IPS-20b (cell line): ENCODE measurements at regions not wholly inside any gene's neighbourhood (a gene's known extent, or its start where the extent isn't known, plus 50 kb on each side); places are given as distances from the start of the nearest gene placed in this dataset.

Experiments
- H3K27ac ChIP-seq: one replicate; pipeline ENCODE4 v1.5.1; 2013; ENCODE audit warnings: low read length
- H3K27me3 ChIP-seq: 2 replicates; pipeline ENCODE4 v1.6.1; 2013; ENCODE audit warnings: mild to moderate bottlenecking, low read length, inconsistent platforms; ENCODE audit not compliant: insufficient read depth
- H3K36me3 ChIP-seq: 2 replicates; pipeline ENCODE4 v1.6.1; 2013; ENCODE audit warnings: low read depth, mild to moderate bottlenecking, inconsistent platforms, low read length, moderate library complexity; ENCODE audit not compliant: insufficient read depth
- H3K4me1 ChIP-seq: 2 replicates; pipeline ENCODE4 v1.6.1; 2013; ENCODE audit warnings: mild to moderate bottlenecking, control low read depth, inconsistent platforms, low read length, moderate library complexity; ENCODE audit not compliant: insufficient read depth
- H3K4me3 ChIP-seq: 2 replicates; pipeline ENCODE4 v1.5.1; 2013; ENCODE audit warnings: mild to moderate bottlenecking, low read length, inconsistent platforms
- H3K9ac ChIP-seq: 2 replicates; pipeline ENCODE4 v1.6.1; 2013; ENCODE audit warnings: low read depth, mild to moderate bottlenecking, inconsistent platforms, low read length, moderate library complexity
- H3K9me3 ChIP-seq: 2 replicates; pipeline ENCODE4 v1.6.1; 2013; ENCODE audit warnings: mild to moderate bottlenecking, low read depth, low read length, inconsistent platforms; ENCODE audit not compliant: insufficient read depth

DNA sequence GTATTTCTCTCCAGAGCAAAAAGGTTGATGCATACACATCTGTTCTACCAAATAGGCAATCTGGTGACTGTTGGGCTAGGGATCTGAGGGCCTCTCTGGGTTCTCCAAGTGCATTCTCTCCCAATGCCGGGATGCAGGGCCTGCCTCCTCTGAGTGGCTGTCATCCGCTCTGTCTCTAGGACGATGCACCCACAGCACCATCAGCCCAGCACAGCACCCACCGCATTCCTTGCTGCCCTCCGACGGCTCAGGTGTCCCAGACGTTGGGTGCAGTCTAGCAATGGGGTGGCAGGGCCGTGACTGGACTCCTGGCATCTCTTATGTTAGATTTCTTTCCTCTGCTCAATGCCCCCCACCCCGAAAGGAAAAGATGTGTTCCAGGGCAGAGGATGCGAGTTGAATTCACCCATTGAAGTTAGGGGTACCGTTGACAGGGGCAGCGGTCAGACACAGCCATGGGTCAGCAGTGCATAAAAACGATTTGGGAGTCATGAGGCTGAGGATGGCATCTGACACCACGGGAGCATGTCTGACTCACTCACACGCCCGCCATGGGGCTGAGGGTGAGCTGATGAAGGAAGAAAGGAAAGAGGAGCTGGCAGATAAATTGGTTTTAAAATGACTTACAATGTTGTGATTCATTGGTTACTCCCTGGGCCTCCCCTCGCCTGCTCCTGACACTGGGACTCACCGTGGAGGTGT lies 93.2 kb upstream of the C14orf180 start:
- no peak overlapping the region for H3K9ac ChIP-seq
- H3K27ac ChIP-seq, result no peak overlapping the region
- peaks cover 3% of the 10 kb centered on the region; the same call in 1 of the 2 replicates for H3K4me1 ChIP-seq
- H3K9me3 ChIP-seq, result no peaks in the 10 kb centered on the region; the same call in 1 of the 2 replicates
- no peaks in the 10 kb centered on the region for H3K27me3 ChIP-seq
- no peak overlapping the region for H3K4me3 ChIP-seq
- no peaks in the 10 kb centered on the region for H3K36me3 ChIP-seq

DNA sequence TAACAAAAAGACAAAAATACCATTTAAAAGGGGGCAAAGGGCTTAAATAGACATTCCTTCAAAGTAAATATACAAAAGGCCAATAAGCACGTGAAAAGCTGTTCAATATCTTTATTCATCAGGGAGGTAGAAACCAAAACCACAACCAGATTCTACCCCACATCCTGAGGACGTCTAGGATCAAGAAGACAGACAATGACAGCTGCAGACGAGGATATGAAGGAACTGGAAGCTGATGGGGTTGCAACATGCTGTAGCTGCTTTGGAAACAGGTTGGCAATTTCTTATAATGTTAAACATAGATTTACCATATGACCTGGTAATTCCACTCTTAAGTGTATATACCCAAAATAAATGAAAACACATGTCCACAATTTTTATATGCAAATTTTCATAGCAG lies 85.1 kb upstream of the C14orf180 start:
- Histone ChIP-seq H3K36me3 (no peaks in the 10 kb centered on the region), H3K4me1 (no peaks in the 10 kb centered on the region), H3K4me3 (no peak overlapping the region), H3K27me3 (no peaks in the 10 kb centered on the region), H3K27ac (no peak overlapping the region), H3K9me3 (0 out of 2 replicates have a peak, but pooled peaks cover 5% of the 10 kb centered on the region), H3K9ac (no peak overlapping the region)

DNA sequence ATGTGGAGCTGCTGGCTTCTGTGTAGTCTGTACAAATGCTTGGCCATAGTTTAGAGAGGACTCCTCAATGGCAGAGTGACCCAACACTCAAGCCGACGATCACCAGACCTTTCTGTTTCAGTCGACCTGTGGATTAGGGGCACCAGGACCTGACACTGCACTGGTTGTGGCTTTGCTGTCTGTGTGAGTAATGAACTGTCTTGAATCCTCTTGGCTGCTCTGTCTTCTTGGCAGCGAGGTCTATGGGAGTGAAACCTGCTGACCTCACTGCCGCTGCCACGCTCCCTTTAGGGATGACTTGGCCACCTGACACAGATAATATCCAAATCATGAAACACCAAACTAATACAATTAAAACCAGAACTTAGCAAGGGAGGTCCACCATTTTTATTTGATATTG lies 83.5 kb upstream of the C14orf180 start:
- Histone ChIP-seq H3K9me3 (0 out of 2 replicates have a peak, but pooled peaks cover 5% of the 10 kb centered on the region), H3K4me1 (no peaks in the 10 kb centered on the region), H3K36me3 (no peaks in the 10 kb centered on the region), H3K27me3 (no peaks in the 10 kb centered on the region), H3K9ac (no peak overlapping the region), H3K27ac (no peak overlapping the region), H3K4me3 (no peak overlapping the region)

DNA sequence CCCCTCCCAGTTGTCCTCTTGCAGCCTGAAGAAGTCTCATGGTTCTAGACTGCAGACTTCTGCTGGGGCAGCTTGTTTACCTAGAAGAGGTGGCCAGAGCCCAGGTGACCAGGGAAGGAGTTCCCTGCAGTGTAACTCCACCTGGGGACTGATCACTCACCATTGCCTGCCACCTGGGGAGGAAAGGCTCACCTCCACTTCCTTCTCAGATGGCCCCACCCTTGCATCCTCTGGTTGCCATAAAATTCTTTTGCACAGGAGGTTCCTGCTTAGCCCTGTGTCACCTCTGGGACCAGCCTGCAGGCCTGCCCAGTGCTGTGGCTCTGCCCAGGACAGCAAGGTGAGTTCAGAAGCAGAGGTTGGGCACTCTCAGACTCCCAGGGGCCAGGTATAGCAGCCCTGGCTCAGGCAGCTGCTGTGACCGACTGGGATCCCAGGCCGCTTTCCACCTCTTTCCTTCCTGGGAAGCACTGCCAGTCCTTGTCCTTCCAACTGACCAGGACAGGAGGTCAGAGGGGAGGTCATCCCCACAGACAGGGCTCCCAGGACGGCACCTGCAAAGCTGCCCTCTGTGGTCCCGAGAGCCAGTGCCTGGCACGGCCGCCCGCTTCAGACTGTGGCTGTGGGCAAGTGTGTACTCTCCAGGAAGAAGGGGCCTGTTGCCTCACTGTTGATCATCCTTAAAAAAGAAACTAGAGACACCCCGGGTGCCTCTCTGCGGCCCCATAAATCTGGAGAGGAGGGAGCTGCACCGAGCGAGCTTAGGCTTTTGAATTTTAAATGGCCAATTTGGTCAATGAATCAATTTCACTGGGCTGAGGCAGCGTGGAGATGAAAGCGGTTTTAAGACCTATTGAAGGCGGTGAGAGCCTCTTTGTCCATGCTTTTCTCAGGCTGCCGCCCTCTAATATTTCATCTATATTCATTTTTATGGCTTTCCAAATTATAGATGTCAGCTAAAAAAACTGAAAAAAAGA lies 79.5 kb upstream of the C14orf180 start:
- no peak overlapping the region for H3K27ac ChIP-seq
- no peaks in the 10 kb centered on the region for H3K4me1 ChIP-seq
- H3K9ac ChIP-seq, result no peak overlapping the region
- H3K27me3 ChIP-seq, result no peaks in the 10 kb centered on the region
- no peak overlapping the region for H3K4me3 ChIP-seq
- H3K9me3 ChIP-seq, result 0 out of 2 replicates have a peak, but pooled peaks cover under 1% of the 10 kb centered on the region
- H3K36me3 ChIP-seq, result no peaks in the 10 kb centered on the region

DNA sequence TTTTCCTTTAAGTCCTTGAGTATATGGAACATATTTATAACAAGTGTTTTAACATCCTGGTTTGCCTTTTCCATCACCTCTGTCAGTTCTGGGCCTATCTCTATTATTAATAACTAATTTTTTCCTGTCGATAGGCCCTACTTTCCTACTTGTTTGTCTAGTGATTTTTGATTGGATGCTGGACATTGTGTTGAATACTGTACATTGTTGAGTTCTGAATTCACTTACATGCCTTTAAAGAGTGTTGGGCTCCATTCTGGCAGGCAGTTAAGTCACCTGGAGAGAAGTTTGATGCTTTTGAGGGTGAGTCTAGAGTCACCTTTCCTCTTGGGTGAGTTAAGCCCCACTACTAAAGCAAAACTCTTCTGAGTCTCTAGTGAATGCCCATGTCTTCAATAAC lies 77.5 kb upstream of the C14orf180 start:
- Histone ChIP-seq H3K27ac (no peak overlapping the region), H3K9ac (no peak overlapping the region), H3K27me3 (no peaks in the 10 kb centered on the region), H3K4me3 (no peak overlapping the region), H3K9me3 (no peaks in the 10 kb centered on the region), H3K4me1 (no peaks in the 10 kb centered on the region), H3K36me3 (no peaks in the 10 kb centered on the region)

DNA sequence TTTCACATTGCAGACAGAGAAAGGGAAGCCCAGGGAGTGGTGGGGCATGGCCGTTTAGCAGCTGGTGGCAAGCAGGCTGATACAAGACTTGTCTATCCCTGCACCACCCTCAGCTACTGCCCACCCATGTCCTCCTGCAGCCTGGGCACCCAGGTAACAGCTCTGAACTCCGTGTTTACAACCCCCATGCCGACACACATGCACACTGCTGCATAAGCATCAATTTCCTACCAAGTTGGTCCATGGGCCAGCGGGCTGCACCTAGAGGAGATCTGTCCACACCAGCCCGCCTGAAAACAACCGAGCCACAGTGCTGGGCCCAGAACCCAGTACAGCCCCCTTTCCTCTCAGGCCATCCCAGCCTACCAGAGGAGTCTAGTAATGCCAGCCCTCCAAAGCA lies 75.9 kb upstream of the C14orf180 start:
- H3K27me3 ChIP-seq, result no peaks in the 10 kb centered on the region

DNA sequence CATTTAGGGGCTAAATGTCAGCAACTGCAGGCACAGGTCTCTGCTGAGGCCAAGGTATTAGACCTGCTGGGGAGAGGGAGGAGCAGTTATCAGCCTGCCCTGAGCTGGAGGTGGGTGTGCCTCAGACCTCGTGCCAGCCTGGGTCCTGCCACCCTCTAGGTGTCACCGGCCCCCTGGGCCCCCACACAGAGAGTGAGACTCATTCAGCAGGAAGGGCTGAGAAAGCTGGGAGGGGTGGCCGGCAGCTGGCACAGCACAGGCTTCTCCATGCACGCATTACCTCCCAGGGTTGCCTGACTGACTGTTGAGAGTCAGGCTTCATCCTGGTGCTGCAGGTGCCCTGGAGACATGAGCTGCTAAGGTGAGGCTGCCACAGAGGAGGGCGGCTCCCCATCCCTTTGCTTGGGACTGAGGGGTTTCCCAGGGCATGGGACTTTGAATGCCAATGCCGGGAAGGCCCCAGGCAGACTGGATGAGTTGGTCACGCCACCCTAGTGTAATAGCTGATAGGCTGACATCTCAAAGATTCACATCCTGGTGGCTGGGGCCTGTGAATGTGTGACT lies 75.3 kb upstream of the C14orf180 start:
- H3K4me1 ChIP-seq, result no peaks in the 10 kb centered on the region
- no peak overlapping the region for H3K27ac ChIP-seq
- no peaks in the 10 kb centered on the region for H3K36me3 ChIP-seq
- no peaks in the 10 kb centered on the region for H3K27me3 ChIP-seq
- H3K9ac ChIP-seq, result no peak overlapping the region
- H3K9me3 ChIP-seq, result peaks cover 7% of the 10 kb centered on the region; the same call in 1 of the 2 replicates
- no peak overlapping the region for H3K4me3 ChIP-seq

More for the DNA sequence above, 75.9 kb upstream of the C14orf180 start:
- Histone ChIP-seq H3K4me3 (no peak overlapping the region), H3K9ac (no peak overlapping the region), H3K4me1 (no peaks in the 10 kb centered on the region), H3K27ac (no peak overlapping the region), H3K36me3 (no peaks in the 10 kb centered on the region), H3K9me3 (peaks cover 7% of the 10 kb centered on the region; the same call in 1 of the 2 replicates)

DNA sequence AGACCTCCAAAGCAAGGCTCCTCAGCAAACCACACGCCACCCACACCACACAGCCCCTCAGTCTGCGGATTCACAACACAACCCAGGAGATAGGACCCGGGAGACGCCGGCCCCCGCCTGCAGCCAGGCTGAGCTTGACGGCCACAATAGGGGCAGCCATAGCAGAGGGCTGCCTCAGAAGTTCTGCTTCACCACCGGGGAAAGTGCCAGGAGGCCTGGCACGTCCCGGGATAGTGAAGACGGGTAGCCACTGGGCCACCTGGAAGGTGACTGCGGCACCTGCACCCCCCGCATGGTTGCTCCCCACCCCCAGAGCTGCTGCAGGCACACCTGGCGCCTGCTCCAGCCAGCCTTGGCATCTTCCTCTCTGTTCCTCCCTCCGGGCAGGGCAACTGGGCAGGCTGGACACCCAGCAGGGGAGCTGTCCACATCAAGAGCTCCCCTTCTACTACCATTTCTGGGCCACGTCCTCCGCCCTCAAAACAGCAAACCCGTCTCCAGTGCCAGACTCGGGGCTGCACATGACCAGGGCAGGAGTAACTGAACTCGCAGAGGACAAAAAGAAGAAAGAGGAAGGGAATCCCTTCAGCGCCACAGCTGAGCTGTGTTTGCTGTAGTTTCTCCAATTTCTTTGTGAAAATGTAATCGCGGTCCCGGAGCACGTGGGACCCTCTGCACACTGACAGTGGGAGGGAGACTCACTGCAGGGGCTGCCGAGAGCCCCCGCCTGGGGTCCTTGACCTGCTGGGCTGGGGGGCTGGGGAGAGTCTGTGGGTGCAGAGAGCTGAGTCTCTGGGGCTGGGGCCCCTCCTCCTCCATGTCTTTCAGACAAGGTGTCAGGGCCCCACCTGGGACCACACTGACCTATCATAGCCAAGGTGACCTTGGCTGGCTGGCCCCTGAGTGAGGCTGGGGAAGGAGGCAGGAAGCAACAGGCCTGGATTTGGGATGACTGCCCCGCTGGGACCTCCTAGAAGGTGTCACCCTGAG lies 74.2 kb upstream of the C14orf180 start:
- H3K27me3 ChIP-seq, result no peaks in the 10 kb centered on the region
- no peak overlapping the region for H3K4me3 ChIP-seq
- H3K9me3 ChIP-seq, result peaks cover 7% of the 10 kb centered on the region; the same call in 1 of the 2 replicates
- H3K9ac ChIP-seq, result no peak overlapping the region
- H3K27ac ChIP-seq, result no peak overlapping the region
- no peaks in the 10 kb centered on the region for H3K36me3 ChIP-seq
- H3K4me1 ChIP-seq, result no peaks in the 10 kb centered on the region

DNA sequence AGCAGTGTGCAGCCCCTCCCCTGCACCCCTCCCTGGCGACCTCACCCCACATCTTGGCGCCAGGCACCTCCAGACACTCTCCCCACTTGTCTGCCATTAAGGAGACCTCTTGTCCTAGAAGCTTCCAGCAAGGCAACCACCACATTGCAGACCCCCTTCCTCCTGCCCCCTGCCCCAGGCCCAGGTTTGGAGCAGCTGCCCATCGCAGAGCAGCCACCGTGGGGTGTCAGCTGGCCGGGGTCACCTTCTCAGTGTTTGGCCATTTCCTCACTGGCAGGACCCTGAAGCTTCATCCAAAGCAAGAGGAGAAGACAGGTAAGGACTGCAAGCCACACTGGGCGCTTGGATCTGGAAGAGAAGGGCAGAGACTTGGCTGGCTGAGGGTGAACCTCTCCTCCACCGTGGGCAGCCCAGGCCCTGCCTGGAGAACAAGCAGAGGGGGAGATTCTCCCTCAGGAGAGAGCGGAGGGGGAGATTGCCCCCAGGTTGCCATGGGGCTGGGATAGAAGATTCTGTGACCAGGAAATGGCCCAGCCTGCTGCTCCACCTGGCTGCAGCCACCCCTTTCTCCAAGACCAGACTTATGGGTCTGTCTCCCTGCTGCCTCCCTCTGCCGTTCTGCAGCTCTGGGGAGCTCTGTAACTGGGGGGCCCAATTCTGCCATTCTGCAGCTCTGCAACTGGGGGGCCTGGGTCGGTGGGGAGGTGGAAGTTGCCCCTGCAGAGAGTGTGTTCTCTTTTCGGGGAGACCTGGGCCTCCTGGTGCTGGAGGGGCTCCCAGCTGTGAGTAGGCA lies 72.9 kb upstream of the C14orf180 start:
- no peaks in the 10 kb centered on the region for H3K4me1 ChIP-seq
- H3K4me3 ChIP-seq, result no peak overlapping the region
- H3K36me3 ChIP-seq, result no peaks in the 10 kb centered on the region
- H3K9ac ChIP-seq, result no peak overlapping the region
- H3K27ac ChIP-seq, result no peak overlapping the region
- peaks cover 7% of the 10 kb centered on the region; the same call in 1 of the 2 replicates for H3K9me3 ChIP-seq
- no peaks in the 10 kb centered on the region for H3K27me3 ChIP-seq

DNA sequence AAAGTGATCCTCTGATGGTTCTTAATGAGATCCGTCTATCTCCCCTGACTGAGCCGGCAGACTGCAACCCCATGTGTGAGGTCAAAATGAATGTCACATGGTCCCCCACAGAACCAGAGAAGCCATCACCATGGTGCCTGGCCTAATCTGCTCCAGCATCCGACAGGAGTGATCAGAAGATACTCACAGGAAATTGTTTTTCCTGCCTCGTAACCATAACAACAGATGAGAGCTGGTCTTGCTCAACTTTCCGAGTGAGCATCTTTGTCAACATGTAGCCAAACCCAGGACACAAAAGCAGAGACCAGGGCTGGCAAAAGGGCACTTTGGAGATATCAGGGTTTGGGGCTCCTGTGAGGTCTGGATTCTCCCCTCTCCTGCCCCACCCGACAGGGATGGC lies 72.1 kb upstream of the C14orf180 start:
- Histone ChIP-seq H3K4me3 (no peak overlapping the region), H3K36me3 (no peaks in the 10 kb centered on the region), H3K4me1 (no peaks in the 10 kb centered on the region), H3K27me3 (no peaks in the 10 kb centered on the region), H3K9ac (no peak overlapping the region), H3K27ac (no peak overlapping the region), H3K9me3 (peaks cover 7% of the 10 kb centered on the region; the same call in 1 of the 2 replicates)
